Peyer's patch (tissue), 4 donors: ENCODE measurements at regions not wholly inside any gene's neighbourhood (a gene's known extent, or its start where the extent isn't known, plus 50 kb on each side); places are given as distances from the start of the nearest gene placed in this dataset.

ENCODE experiments used
- DNase-seq, 3 donors: peaks; one replicate each; pipeline ENCODE4 v3.0.0-alpha.2; 2017 to 2019
- H3K27ac ChIP-seq, 4 donors: fragments of 200-600 bp; sonication (generic); one replicate each; pipeline ENCODE4 v1.5.1; 2016 to 2019
- H3K27me3 ChIP-seq, 2 donors: fragments of 200-600 bp; sonication (generic); one replicate each; pipeline ENCODE4 v1.5.1; 2019
- H3K36me3 ChIP-seq, 3 donors: fragments of 200-600 bp; sonication (generic); one replicate each; pipeline ENCODE4 v1.5.1; 2016 to 2019
- H3K4me1 ChIP-seq, 4 donors: fragments of 200-600 bp; sonication (generic); one replicate each; pipeline ENCODE4 v1.5.1; 2016 to 2019
- H3K4me3 ChIP-seq, 4 donors: fragments of 200-600 bp; sonication (generic); 1 replicate in 3 of 4; 2 replicates in 1 of 4; pipeline ENCODE4 v1.5.1; 2016 to 2019; ENCODE audit warnings: mild to moderate bottlenecking in 1 of 4
- H3K9me3 ChIP-seq, 4 donors: fragments of 200-600 bp; sonication (generic); one replicate each; pipeline ENCODE4 v1.5.1; 2016 to 2019; ENCODE audit warnings: mild to moderate bottlenecking in 1 of 4
- CTCF ChIP-seq, 6 experiments: fragments of 450-650 bp in 4 of 6; fragments of 200-600 bp in 2 of 6; sonication (generic) in 1 of 6; IDR thresholded peaks; one replicate each; pipeline ENCODE4 v1.5.1; 2017 to 2019; ENCODE audit warnings: antibody characterized with exemption in 6 of 6, mild to moderate bottlenecking in 3 of 6, moderate library complexity in 1 of 6
- POLR2A ChIP-seq, 2 donors: fragments of 450-650 bp; IDR thresholded peaks; one replicate each; pipeline ENCODE4 v1.5.1; 2017; ENCODE audit warnings: antibody characterized with exemption in 2 of 2, mild to moderate bottlenecking in 2 of 2, moderate library complexity in 2 of 2

- H3K9me3 ChIP-seq, result no peaks in the 10 kb centered on the region
- DNase-seq, result peak; percentile 8 to 37 (median 24)
- no peaks in the 10 kb centered on the region for H3K4me1 ChIP-seq
- H3K27me3 ChIP-seq, result no peaks in the 10 kb centered on the region
- no peak overlapping the region for H3K4me3 ChIP-seq
- H3K27ac ChIP-seq, result no peak overlapping the region
- no peaks in the 10 kb centered on the region for H3K36me3 ChIP-seq
- TF ChIP-seq CTCF (IDR thresholded peaks at IDR 0.05), result no peak
- no peak for TF ChIP-seq POLR2A (IDR thresholded peaks at IDR 0.05)
Measured at GRCh38 chr4:8728536-8729407, 136.2 kb downstream of the CPZ start.

- TF ChIP-seq CTCF (IDR thresholded peaks at IDR 0.05) (no peak), POLR2A (IDR thresholded peaks at IDR 0.05) (no peak)
- peak; percentile 8 to 30 (median 28) for DNase-seq
- Histone ChIP-seq H3K27me3 (no peaks in the 10 kb centered on the region), H3K4me3 (no peak overlapping the region), H3K36me3 (no peaks in the 10 kb centered on the region), H3K27ac (no peak overlapping the region), H3K4me1 (no peaks in the 10 kb centered on the region), H3K9me3 (no peaks in the 10 kb centered on the region)
Measured at GRCh38 chr4:8727546-8728510, 135.3 kb downstream of the CPZ start.

GRCh38 chr4:8727131-8727530 lies 134.6 kb downstream of the CPZ start:
- no peaks in the 10 kb centered on the region for H3K27me3 ChIP-seq
- TF ChIP-seq POLR2A (IDR thresholded peaks at IDR 0.05), result no peak
- no peak for TF ChIP-seq CTCF (IDR thresholded peaks at IDR 0.05)
- no peaks in the 10 kb centered on the region for H3K9me3 ChIP-seq
- peak; percentile 10 to 39 (median 26) for DNase-seq
- H3K36me3 ChIP-seq, result no peaks in the 10 kb centered on the region
- no peak overlapping the region for H3K27ac ChIP-seq
- H3K4me3 ChIP-seq, result no peak overlapping the region
- H3K4me1 ChIP-seq, result no peaks in the 10 kb centered on the region

DNA sequence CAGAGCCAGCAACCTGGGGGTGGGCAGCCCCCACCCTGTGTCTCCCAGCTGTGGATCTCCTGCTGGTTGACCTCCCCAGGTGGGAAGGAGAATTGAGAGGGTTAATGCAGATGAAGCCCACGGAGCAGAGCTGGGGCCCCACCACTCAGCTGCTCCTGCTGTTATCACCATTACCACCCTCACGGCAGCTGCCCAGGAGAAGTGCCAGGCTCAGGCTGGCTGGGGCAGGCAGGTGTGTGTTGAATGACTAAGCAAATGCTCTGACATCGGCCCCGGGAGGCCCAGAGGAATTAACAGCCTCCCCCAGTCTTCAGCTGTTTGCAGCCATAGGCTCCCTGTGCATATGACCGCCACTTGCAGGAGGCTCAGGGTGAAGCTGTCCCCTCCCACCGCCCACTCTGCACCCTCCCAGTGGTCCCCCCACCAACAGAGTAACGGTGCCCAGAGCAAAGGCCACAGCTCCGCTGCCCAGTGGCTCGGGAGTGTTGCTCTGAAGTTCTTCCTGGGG lies 133.8 kb downstream of the CPZ start:
- no peak overlapping the region for H3K27ac ChIP-seq
- no peaks in the 10 kb centered on the region for H3K9me3 ChIP-seq
- H3K27me3 ChIP-seq, result no peaks in the 10 kb centered on the region
- H3K4me1 ChIP-seq, result no peaks in the 10 kb centered on the region
- no peak for TF ChIP-seq POLR2A (IDR thresholded peaks at IDR 0.05)
- TF ChIP-seq CTCF (IDR thresholded peaks at IDR 0.05), result no peak
- no peak overlapping the region for H3K4me3 ChIP-seq
- DNase-seq, result peak in 2 of 3 donors; percentile 12 to 38
- no peaks in the 10 kb centered on the region for H3K36me3 ChIP-seq

DNA sequence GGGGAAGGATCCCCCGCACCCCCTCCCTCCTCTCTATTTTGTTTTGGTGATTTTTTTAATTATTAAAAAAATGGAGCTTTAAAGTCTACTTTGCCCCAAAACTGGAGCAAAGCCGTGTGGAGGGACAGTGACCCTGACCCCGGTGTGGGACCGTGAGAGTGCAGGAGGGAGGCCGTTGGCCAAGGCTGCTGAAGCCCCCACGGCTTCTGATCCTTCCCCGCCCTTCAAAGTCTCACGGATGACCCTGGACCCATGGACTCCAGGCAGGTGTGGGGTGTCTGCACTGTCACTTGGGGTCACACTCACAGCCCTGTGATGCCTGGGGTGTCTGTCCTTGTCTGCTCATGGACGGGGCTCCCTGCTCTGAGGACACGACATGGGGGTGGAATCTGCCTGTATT lies 133.3 kb downstream of the CPZ start:
- Histone ChIP-seq H3K27ac (no peak overlapping the region), H3K4me1 (no peaks in the 10 kb centered on the region), H3K4me3 (no peak overlapping the region), H3K27me3 (no peaks in the 10 kb centered on the region), H3K36me3 (no peaks in the 10 kb centered on the region), H3K9me3 (no peaks in the 10 kb centered on the region)
- TF ChIP-seq POLR2A (IDR thresholded peaks at IDR 0.05) (no peak), CTCF (IDR thresholded peaks at IDR 0.05) (no peak)
- peak in 2 of 3 donors; percentile 29 to 38 for DNase-seq
